ENCODE measurements at regions not wholly inside any gene's neighbourhood (a gene's known extent, or its start where the extent isn't known, plus 50 kb on each side); places are given as distances from the start of the nearest gene placed in this dataset.

- no peak for TF ChIP-seq ELF4 (IDR thresholded peaks at IDR 0.05)
- no peak for TF ChIP-seq BHLHE40 (IDR thresholded peaks at IDR 0.05; ENCODE audit: borderline replicate concordance)
- TF ChIP-seq FOXM1 (IDR thresholded peaks at IDR 0.05; ENCODE audit: borderline replicate concordance), result no peak
- TF ChIP-seq SP1 (IDR thresholded peaks at IDR 0.05), result no peak
- no peak for TF ChIP-seq TARDBP (IDR thresholded peaks at IDR 0.05)
- no peak for TF ChIP-seq FOXK2 (IDR thresholded peaks at IDR 0.05)
- no peak for TF ChIP-seq PKNOX1 (IDR thresholded peaks at IDR 0.05)
- no peak for TF ChIP-seq SUZ12 (IDR thresholded peaks at IDR 0.05)
- no peak for TF ChIP-seq CTBP1 (IDR thresholded peaks at IDR 0.05; ENCODE audit: borderline replicate concordance)
- no peak for TF ChIP-seq ARNT (IDR thresholded peaks at IDR 0.05)
- TF ChIP-seq FOXA1 (IDR thresholded peaks at IDR 0.05), result no peak
Measured at GRCh38 chr2:31736695-31737454, 156.1 kb upstream of the SRD5A2 start.

Data from HEK293T (cell line).